H54 (cell line): ENCODE measurements at regions not wholly inside any gene's neighbourhood (a gene's known extent, or its start where the extent isn't known, plus 50 kb on each side); places are given as distances from the start of the nearest gene placed in this dataset.

Experiments
- DNase-seq: peaks from one replicate; pipeline ENCODE4 v3.0.0; 2011; ENCODE audit warnings: low spot score, mixed read lengths; ENCODE audit not compliant: insufficient read length
- FAIRE-seq: peaks from 3 replicates; lab custom pipeline; 2011; peaks lifted over from hg19 to GRCh38; lab: Jason Lieb, UNC
- POLR2A ChIP-seq: IDR thresholded peaks from 2 replicates; pipeline ENCODE4 v1.6.1; 2011; ENCODE audit warnings: low read depth, mild to moderate bottlenecking, low read length

DNA sequence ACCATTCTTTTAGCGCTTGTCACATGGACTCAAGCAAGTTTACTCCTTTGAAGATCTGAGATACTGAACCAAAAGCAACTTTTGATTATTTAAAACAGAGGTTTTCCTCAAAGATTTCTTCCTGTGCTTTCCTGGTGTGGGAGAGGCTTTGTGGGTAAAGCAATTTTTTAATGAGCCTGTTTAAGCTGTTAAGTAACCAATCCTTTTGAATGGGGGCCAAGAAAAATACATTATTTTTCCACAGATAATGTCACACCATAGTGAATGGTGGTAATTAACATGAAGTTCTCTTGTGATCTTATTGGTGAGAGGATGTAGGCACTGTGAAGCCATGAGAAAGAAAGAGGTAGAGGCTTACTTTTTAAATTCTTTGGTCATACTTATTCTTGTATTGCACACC, 55.8 kb upstream of the OBI1 start:
- TF ChIP-seq POLR2A, result no peak
- DNase-seq (no peak), FAIRE-seq (no peak)

DNA sequence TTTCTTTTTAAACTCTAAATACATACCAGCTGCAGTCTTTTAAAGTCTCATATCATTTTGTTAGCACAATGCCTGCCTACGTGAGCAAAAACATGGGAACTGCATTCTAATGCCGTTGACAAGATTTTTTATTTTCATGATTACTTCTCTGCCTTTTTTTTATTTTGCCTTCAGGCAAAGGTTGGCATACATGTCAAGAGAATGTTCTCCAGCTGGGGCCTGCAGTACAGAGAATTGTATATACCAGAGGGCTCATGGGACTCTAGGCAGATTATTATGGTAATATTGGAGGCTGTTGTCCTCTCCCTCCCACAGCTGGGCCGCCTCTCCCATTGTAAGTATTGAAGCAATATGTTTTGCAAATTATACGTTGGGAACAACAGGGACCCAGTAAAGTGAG, 53.9 kb upstream of the OBI1 start:
- no peak for DNase-seq
- TF ChIP-seq POLR2A, result no peak
- no peak for FAIRE-seq

GRCh38 chr13:78709028-78709427, 50.1 kb upstream of the OBI1 start:
- DNase-seq, result no peak

More at GRCh38 chr13:78709028-78709427, 50.1 kb upstream of the OBI1 start:
- no peak for FAIRE-seq
- no peak for TF ChIP-seq POLR2A
